Tibial artery (tissue), 4 donors: ENCODE measurements at regions not wholly inside any gene's neighbourhood (a gene's known extent, or its start where the extent isn't known, plus 50 kb on each side); places are given as distances from the start of the nearest gene placed in this dataset.

ENCODE experiments used
- DNase-seq, 2 donors: peaks; one replicate each; pipeline ENCODE4 v3.0.0-alpha.2; 2019
- H3K27ac ChIP-seq, 2 donors: fragments of 200-600 bp; sonication (generic) in 1 of 2; 1 replicate in 1 of 2; 2 replicates in 1 of 2; pipeline ENCODE4 v1.5.1; 2018 to 2019; ENCODE audit warnings: mild to moderate bottlenecking in 1 of 2
- H3K27me3 ChIP-seq, 2 donors: fragments of 200-600 bp; sonication (generic) in 1 of 2; one replicate each; pipeline versions ENCODE4 v1.5.1 to v1.6.0; 2016 to 2019
- H3K36me3 ChIP-seq, 3 donors: fragments of 200-600 bp; sonication (generic) in 2 of 3; one replicate each; pipeline ENCODE4 v1.5.1; 2016 to 2019; ENCODE audit warnings: mild to moderate bottlenecking in 2 of 3
- H3K4me1 ChIP-seq, 4 donors: fragments of 200-600 bp; sonication (generic) in 2 of 4; 1 replicate in 3 of 4; 2 replicates in 1 of 4; pipeline ENCODE4 v1.5.1; 2016 to 2019
- H3K4me3 ChIP-seq, 2 donors: fragments of 200-600 bp; sonication (generic) in 1 of 2; 1 replicate in 1 of 2; 2 replicates in 1 of 2; pipeline ENCODE4 v1.5.1; 2018 to 2019; ENCODE audit warnings: mild to moderate bottlenecking in 2 of 2
- H3K9me3 ChIP-seq, 3 donors: fragments of 200-600 bp; sonication (generic) in 1 of 3; one replicate each; pipeline ENCODE4 v1.5.1; 2016 to 2019
- intact Hi-C: fragments of 100-400 bp; cut with DNase I; formaldehyde crosslinking; loops from one replicate; pipeline ENCODE4 v1.15.0; 2023; ENCODE audit warnings: low total_unique reads
- TF ChIP-seq, protein P1 (sequence below), 2 experiments: fragments of 200-600 bp in 1 of 2; fragments of 450-650 bp in 1 of 2; IDR thresholded peaks; one replicate each; pipeline ENCODE4 v1.5.1; 2017 to 2019; ENCODE audit warnings: antibody characterized with exemption in 2 of 2, mild to moderate bottlenecking in 1 of 2, moderate library complexity in 1 of 2

DNA sequence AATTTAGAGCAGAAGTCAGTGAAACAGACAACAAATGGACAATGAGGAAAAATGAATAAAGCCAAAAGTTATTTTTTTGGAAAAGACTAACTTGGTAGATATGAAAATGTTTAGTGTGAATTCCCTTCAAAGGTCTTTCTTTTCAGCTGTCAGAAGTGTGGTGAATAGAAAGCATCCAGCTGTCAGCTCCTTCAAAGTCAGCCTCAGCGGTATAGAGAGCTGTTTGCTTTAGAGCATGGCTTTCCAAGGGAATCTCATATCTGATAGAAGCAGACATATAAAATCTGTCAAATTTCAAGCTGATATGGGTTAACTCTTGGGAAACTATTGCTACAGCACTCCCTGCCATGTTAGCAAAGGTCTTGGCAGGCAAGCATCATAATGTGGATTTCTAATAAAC, 309.3 kb downstream of the CASP12 start:
- intact Hi-C loops: no loop called here
- Histone ChIP-seq H3K36me3 (no peaks in the 10 kb centered on the region), H3K4me3 (no peak overlapping the region), H3K4me1 (no peaks in the 10 kb centered on the region), H3K27me3 (no peaks in the 10 kb centered on the region), H3K9me3 (no peaks in the 10 kb centered on the region), H3K27ac (no peak overlapping the region)
- TF ChIP-seq, protein P1, sequence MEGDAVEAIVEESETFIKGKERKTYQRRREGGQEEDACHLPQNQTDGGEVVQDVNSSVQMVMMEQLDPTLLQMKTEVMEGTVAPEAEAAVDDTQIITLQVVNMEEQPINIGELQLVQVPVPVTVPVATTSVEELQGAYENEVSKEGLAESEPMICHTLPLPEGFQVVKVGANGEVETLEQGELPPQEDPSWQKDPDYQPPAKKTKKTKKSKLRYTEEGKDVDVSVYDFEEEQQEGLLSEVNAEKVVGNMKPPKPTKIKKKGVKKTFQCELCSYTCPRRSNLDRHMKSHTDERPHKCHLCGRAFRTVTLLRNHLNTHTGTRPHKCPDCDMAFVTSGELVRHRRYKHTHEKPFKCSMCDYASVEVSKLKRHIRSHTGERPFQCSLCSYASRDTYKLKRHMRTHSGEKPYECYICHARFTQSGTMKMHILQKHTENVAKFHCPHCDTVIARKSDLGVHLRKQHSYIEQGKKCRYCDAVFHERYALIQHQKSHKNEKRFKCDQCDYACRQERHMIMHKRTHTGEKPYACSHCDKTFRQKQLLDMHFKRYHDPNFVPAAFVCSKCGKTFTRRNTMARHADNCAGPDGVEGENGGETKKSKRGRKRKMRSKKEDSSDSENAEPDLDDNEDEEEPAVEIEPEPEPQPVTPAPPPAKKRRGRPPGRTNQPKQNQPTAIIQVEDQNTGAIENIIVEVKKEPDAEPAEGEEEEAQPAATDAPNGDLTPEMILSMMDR (IDR thresholded peaks at IDR 0.05): no peak
- DNase-seq: no peak

DNA sequence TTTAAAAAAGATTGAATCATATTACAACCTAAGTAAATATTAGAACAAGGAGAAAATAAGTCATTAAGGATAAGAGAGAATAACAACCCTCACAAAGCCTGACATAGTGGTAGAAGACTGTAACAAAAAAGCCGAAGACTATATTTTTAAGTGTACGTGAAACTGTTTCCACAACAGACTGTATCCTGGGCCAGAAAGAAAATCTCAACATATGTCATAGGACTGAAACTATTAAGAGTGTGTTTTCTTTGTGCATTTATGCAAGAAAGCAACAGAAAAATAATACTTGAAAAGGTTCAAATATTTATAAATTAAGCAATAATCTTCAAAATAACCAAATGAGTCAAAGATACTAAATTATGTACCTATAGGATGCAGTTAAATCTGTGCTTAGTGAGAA, 309.8 kb downstream of the CASP12 start:
- Histone ChIP-seq H3K36me3 (no peaks in the 10 kb centered on the region), H3K4me1 (no peaks in the 10 kb centered on the region), H3K9me3 (no peaks in the 10 kb centered on the region), H3K27me3 (no peaks in the 10 kb centered on the region), H3K27ac (no peak overlapping the region), H3K4me3 (no peak overlapping the region)
- DNase-seq: no peak
- intact Hi-C loops: no loop called here
- TF ChIP-seq, protein P1 (IDR thresholded peaks at IDR 0.05): no peak

DNA sequence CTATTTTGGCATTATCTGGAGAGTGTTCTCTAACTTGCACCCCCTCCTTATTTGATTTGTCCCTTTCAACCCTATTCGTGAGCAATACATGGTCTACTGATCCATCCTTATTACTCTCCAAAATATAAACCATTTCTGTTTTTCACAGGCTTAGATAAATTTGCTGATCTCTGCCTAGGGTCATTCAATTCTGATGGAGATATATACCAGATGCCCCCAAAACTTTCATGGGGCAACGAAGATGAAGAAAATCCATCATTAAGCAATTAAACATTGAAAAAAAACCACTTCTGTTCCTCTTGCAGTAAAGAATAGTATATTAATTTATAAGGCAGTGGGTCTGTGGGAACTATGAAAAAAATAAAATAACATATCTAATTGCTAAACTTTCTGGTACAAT, 313.4 kb downstream of the CASP12 start:
- TF ChIP-seq, protein P1 (IDR thresholded peaks at IDR 0.05): no peak
- no peaks in the 10 kb centered on the region for H3K36me3 ChIP-seq
- H3K4me3 ChIP-seq: no peak overlapping the region
- no peaks in the 10 kb centered on the region for H3K27me3 ChIP-seq
- H3K4me1 ChIP-seq: no peaks in the 10 kb centered on the region
- intact Hi-C loops: no loop called here
- H3K27ac ChIP-seq: no peak overlapping the region
- H3K9me3 ChIP-seq: no peaks in the 10 kb centered on the region
- no peak for DNase-seq

DNA sequence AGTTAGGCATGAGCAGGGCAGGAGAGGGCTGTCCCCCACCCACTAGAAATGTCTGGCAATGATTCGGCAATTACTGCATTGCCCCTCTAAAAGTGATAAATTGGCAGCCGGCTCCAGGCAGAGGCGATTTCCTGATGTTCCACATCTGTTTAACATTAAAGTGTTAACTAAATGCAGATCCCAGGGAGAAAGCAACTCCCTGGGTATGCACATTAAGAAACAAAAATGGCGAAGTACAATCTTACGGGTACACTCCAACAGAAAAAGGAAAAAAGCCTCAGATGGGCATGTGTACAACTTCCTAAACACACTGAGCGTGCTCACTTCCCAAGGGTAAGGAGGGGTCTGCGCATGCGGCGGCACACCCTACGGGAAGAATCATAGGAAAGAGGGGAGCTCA, 314.4 kb downstream of the CASP12 start:
- TF ChIP-seq, protein P1 (IDR thresholded peaks at IDR 0.05): no peak
- no peaks in the 10 kb centered on the region for H3K4me1 ChIP-seq
- no peaks in the 10 kb centered on the region for H3K27me3 ChIP-seq
- DNase-seq: no peak
- H3K9me3 ChIP-seq: no peaks in the 10 kb centered on the region
- H3K27ac ChIP-seq: no peak overlapping the region
- H3K4me3 ChIP-seq: no peak overlapping the region
- intact Hi-C loops: no loop called here
- H3K36me3 ChIP-seq: no peaks in the 10 kb centered on the region

DNA sequence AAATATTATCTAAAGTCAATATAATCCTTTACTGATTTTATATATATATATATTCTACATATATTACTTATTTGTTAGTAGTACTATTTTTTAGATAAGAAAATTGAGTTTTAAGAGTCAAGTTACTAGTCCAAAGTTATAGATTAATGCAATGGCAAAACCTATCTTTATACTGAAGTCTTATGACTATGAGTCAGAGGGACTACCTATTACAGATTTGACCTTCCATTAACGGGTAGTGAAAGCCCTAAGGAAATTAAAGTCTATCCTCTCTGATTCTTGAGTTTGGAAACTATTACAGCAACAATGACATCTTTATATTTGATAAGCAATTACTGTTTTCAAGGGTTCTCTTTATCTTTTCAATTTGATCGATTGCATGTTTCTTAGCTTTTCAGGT, 315.8 kb downstream of the CASP12 start:
- Histone ChIP-seq H3K4me3 (no peak overlapping the region), H3K4me1 (no peaks in the 10 kb centered on the region), H3K9me3 (peaks cover 0 to 5% (median 0%) of the 10 kb centered on the region in 3 donors), H3K27ac (no peak overlapping the region), H3K36me3 (no peaks in the 10 kb centered on the region), H3K27me3 (no peaks in the 10 kb centered on the region)
- DNase-seq: no peak
- TF ChIP-seq, protein P1 (IDR thresholded peaks at IDR 0.05): no peak
- intact Hi-C loops: no loop called here
